22Rv1 (cell line): ENCODE measurements at regions not wholly inside any gene's neighbourhood (a gene's known extent, or its start where the extent isn't known, plus 50 kb on each side); places are given as distances from the start of the nearest gene placed in this dataset.

Source experiments
- CTCF ChIP-seq: fragments of 450-650 bp; IDR thresholded peaks from 2 replicates; pipeline ENCODE4 v1.5.1; 2017; ENCODE audit warnings: mild to moderate bottlenecking
- ZFX ChIP-seq: fragments of 450-650 bp; IDR thresholded peaks from 2 replicates; pipeline ENCODE4 v1.6.1; 2017; ENCODE audit warnings: antibody characterized with exemption, borderline replicate concordance

- TF ChIP-seq CTCF: no peak
- TF ChIP-seq ZFX: no peak
Measured at GRCh38 chr5:107269256-107269655, 401.5 kb downstream of the EFNA5 start.
